ENCODE measurements at regions not wholly inside any gene's neighbourhood (a gene's known extent, or its start where the extent isn't known, plus 50 kb on each side); places are given as distances from the start of the nearest gene placed in this dataset.

GRCh38 chr3:152583963-152584362, 251.0 kb upstream of the P2RY1 start:
- no peaks in the 10 kb centered on the region for H3K4me1 ChIP-seq (ENCODE audit: insufficient read depth)
- peaks cover 11% of the 10 kb centered on the region; the same call in 1 of the 2 replicates for H3K9me2 ChIP-seq (ENCODE audit: insufficient read depth)
- H3K36me3 ChIP-seq (ENCODE audit: insufficient read depth) = no peaks in the 10 kb centered on the region
- no peak overlapping the region for H3K4me3 Mint-ChIP-seq
- no peaks in the 10 kb centered on the region for H3K9me3 Mint-ChIP-seq
- no peaks in the 10 kb centered on the region; the same call in 2 of the 3 replicates for H3K4me1 Mint-ChIP-seq
- no peak overlapping the region for H3K27ac ChIP-seq (ENCODE audit: low read depth)
- no peaks in the 10 kb centered on the region for H3K79me2 ChIP-seq (replicated peaks; ENCODE audit: insufficient read depth)
- no peaks in the 10 kb centered on the region for H3F3A ChIP-seq (replicated peaks; ENCODE audit: low read depth)
- no peak overlapping the region for H3K27ac Mint-ChIP-seq
- no peak overlapping the region for H3K4me3 ChIP-seq
- H3K36me3 Mint-ChIP-seq (ENCODE audit: low read depth) = no peaks in the 10 kb centered on the region
- TF ChIP-seq ZNF331 (CRISPR knock-in tag; IDR thresholded peaks at IDR 0.05; ENCODE audit: low read depth) (no peak), JUNB (IDR thresholded peaks at IDR 0.05; ENCODE audit: unreplicated experiment) (no peak)
- H2AFZ ChIP-seq = no peak overlapping the region; the same call in 1 of the 2 replicates
- ATAC-seq (no peak), DNase-seq (ENCODE audit: low spot score) (no peak)
- no peak overlapping the region for H3K4me2 ChIP-seq
- H3K27me3 ChIP-seq (ENCODE audit: insufficient read depth) = no peaks in the 10 kb centered on the region
- peaks cover 2% of the 10 kb centered on the region for H3K27me3 Mint-ChIP-seq (ENCODE audit: insufficient read depth, low read depth, poor library complexity)
- H4K20me1 ChIP-seq (replicated peaks; ENCODE audit: insufficient read depth) = no peaks in the 10 kb centered on the region

DNA sequence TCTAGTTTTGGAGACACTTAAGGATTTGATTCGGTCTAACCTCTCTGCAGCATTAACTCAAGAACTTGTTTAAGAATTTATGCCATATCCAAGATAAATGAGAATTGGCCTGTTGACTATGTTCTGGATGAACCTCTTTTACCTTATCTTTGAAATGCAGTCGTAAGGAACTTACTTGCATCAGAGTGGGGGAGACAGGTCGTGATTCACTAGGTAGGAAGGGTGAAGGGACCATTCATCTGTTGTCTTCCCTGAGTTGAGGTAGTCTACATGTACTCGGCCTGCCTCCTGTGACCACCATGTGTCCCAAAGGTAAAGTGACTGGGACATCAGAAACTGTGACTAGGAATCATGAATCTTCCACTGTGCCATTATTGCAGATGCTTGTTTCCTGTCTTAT, 248.0 kb upstream of the P2RY1 start:
- peaks cover 2% of the 10 kb centered on the region for H3K27me3 Mint-ChIP-seq (ENCODE audit: insufficient read depth, low read depth, poor library complexity)
- H3K79me2 ChIP-seq (replicated peaks; ENCODE audit: insufficient read depth) = no peaks in the 10 kb centered on the region
- no peaks in the 10 kb centered on the region for H4K20me1 ChIP-seq (replicated peaks; ENCODE audit: insufficient read depth)
- peaks cover 3% of the 10 kb centered on the region; the same call in 2 of the 3 replicates for H3K4me1 Mint-ChIP-seq
- ATAC-seq (no peak), DNase-seq (ENCODE audit: low spot score) (no peak)
- no peak overlapping the region for H3K4me2 ChIP-seq
- no peaks in the 10 kb centered on the region for H3F3A ChIP-seq (replicated peaks; ENCODE audit: low read depth)
- no peaks in the 10 kb centered on the region for H3K9me3 Mint-ChIP-seq
- no peaks in the 10 kb centered on the region for H3K36me3 ChIP-seq (ENCODE audit: insufficient read depth)
- no peak overlapping the region for H3K4me3 Mint-ChIP-seq
- H3K4me3 ChIP-seq = no peak overlapping the region
- no peaks in the 10 kb centered on the region for H3K4me1 ChIP-seq (ENCODE audit: insufficient read depth)
- H3K27ac Mint-ChIP-seq = no peak overlapping the region
- H3K27me3 ChIP-seq (ENCODE audit: insufficient read depth) = no peaks in the 10 kb centered on the region
- TF ChIP-seq EZH2phosphoT487 (IDR thresholded peaks at IDR 0.05; ENCODE audit: unreplicated experiment) = no peak
- TF ChIP-seq, protein P1, sequence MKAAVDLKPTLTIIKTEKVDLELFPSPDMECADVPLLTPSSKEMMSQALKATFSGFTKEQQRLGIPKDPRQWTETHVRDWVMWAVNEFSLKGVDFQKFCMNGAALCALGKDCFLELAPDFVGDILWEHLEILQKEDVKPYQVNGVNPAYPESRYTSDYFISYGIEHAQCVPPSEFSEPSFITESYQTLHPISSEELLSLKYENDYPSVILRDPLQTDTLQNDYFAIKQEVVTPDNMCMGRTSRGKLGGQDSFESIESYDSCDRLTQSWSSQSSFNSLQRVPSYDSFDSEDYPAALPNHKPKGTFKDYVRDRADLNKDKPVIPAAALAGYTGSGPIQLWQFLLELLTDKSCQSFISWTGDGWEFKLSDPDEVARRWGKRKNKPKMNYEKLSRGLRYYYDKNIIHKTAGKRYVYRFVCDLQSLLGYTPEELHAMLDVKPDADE (IDR thresholded peaks at IDR 0.05) = no peak
- no peaks in the 10 kb centered on the region for H3K36me3 Mint-ChIP-seq (ENCODE audit: low read depth)
- peaks cover 11% of the 10 kb centered on the region; the same call in 1 of the 2 replicates for H3K9me2 ChIP-seq (ENCODE audit: insufficient read depth)
- H2AFZ ChIP-seq = peak overlapping the region; percentile 65; the same call in 1 of the 2 replicates
- no peak overlapping the region for H3K27ac ChIP-seq (ENCODE audit: low read depth)

GRCh38 chr3:152587861-152588260, 247.1 kb upstream of the P2RY1 start:
- Histone ChIP-seq H3K27me3 (ENCODE audit: insufficient read depth) (no peaks in the 10 kb centered on the region), H3K4me1 (ENCODE audit: insufficient read depth) (no peaks in the 10 kb centered on the region), H3K36me3 (ENCODE audit: insufficient read depth) (no peaks in the 10 kb centered on the region), H3K4me3 (no peak overlapping the region), H4K20me1 (replicated peaks; ENCODE audit: insufficient read depth) (no peaks in the 10 kb centered on the region), H3K79me2 (replicated peaks; ENCODE audit: insufficient read depth) (no peaks in the 10 kb centered on the region), H2AFZ (no peak overlapping the region), H3F3A (replicated peaks; ENCODE audit: low read depth) (no peaks in the 10 kb centered on the region), H3K9me2 (ENCODE audit: insufficient read depth) (peaks cover 11% of the 10 kb centered on the region; the same call in 1 of the 2 replicates), H3K4me2 (no peak overlapping the region), H3K27ac (ENCODE audit: low read depth) (no peak overlapping the region)
- ATAC-seq (no peak), DNase-seq (ENCODE audit: low spot score) (no peak)
- no peaks in the 10 kb centered on the region for H3K36me3 Mint-ChIP-seq (ENCODE audit: low read depth)
- H3K9me3 Mint-ChIP-seq = no peaks in the 10 kb centered on the region
- peaks cover 3% of the 10 kb centered on the region; the same call in 2 of the 3 replicates for H3K4me1 Mint-ChIP-seq
- H3K27me3 Mint-ChIP-seq (ENCODE audit: insufficient read depth, low read depth, poor library complexity) = peaks cover 2% of the 10 kb centered on the region
- no peak overlapping the region for H3K4me3 Mint-ChIP-seq
- H3K27ac Mint-ChIP-seq = no peak overlapping the region
- no peak for TF ChIP-seq ZNF462 (CRISPR knock-in tag; IDR thresholded peaks at IDR 0.05)
- TF ChIP-seq CREB1 (CRISPR knock-in tag; IDR thresholded peaks at IDR 0.05; ENCODE audit: low read depth) = no peak
- TF ChIP-seq STAT1 (IDR thresholded peaks at IDR 0.05; ENCODE audit: unreplicated experiment) = no peak
- TF ChIP-seq EZH2 (IDR thresholded peaks at IDR 0.05; ENCODE audit: low read depth, unreplicated experiment) = no peak
- TF ChIP-seq NANOG (IDR thresholded peaks at IDR 0.05; ENCODE audit: borderline replicate concordance) = no peak
- no peak for TF ChIP-seq JUNB (IDR thresholded peaks at IDR 0.05; ENCODE audit: unreplicated experiment)
- TF ChIP-seq, protein P1 (IDR thresholded peaks at IDR 0.05) = no peak
